ENCODE measurements at regions not wholly inside any gene's neighbourhood (a gene's known extent, or its start where the extent isn't known, plus 50 kb on each side); places are given as distances from the start of the nearest gene placed in this dataset.

- no peak for DNase-seq (ENCODE audit: low read depth)
- TF ChIP-seq CTCF (conservative IDR thresholded peaks at IDR 0.05; ENCODE audit: low read length), result no peak
Observed at GRCh38 chr10:9670911-9671310, 1346.8 kb upstream of the CELF2 start.

DNA sequence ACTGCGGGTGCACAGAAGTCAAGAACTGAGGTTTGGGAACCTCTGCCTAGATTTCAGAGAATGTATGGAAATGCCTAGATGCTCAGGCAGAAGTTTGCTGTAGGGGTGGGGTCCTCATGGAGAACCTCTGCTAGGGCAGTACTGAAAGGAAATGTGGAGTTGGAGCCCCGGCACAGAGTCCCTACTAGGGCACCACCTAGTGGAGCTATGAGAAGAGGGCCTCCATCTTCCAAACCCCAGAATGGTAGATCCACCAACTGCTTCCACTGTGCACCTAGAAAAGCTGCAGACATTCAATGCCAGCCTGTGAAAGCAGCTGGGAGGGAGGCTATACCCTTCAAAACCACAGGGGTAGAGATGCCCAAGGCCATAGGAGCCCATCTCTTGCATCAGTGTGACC lies 1336.0 kb upstream of the CELF2 start:
- H3K4me3 ChIP-seq (ENCODE audit: low read length), result no peak overlapping the region
- DNase-seq (ENCODE audit: low read depth), result no peak
- TF ChIP-seq CTCF (conservative IDR thresholded peaks at IDR 0.05; ENCODE audit: low read length), result no peak

More at GRCh38 chr10:9670911-9671310, 1346.8 kb upstream of the CELF2 start:
- H3K4me3 ChIP-seq (ENCODE audit: low read length), result no peak overlapping the region

- no peak for TF ChIP-seq CTCF (conservative IDR thresholded peaks at IDR 0.05; ENCODE audit: low read length)
- no peak overlapping the region for H3K4me3 ChIP-seq (ENCODE audit: low read length)
- no peak for DNase-seq (ENCODE audit: low read depth)
Observed at GRCh38 chr10:9682802-9683201, 1334.9 kb upstream of the CELF2 start.

GRCh38 chr10:9684186-9684585 lies 1333.5 kb upstream of the CELF2 start:
- no peak overlapping the region for H3K4me3 ChIP-seq (ENCODE audit: low read length)
- no peak for DNase-seq (ENCODE audit: low read depth)
- no peak for TF ChIP-seq CTCF (conservative IDR thresholded peaks at IDR 0.05; ENCODE audit: low read length)

DNA sequence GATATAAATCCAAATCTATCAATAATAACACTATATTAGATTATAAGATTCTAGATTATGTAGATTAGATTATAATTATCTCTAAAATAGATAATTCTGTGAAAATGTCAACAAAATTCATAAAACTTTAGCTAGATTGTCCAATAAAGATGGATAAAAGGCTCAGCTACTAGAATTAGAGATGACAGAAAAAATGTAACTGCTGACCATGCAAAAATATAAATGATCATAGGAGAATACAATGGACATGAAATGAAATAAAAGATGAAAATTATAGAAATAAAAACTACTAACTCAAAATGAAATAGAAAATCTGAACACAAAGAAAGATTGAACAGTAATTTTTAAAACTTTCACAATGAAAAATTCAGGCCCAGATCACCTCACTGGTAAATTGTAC lies 1332.1 kb upstream of the CELF2 start:
- TF ChIP-seq CTCF (conservative IDR thresholded peaks at IDR 0.05; ENCODE audit: low read length), result no peak
- no peak overlapping the region for H3K4me3 ChIP-seq (ENCODE audit: low read length)
- DNase-seq (ENCODE audit: low read depth), result no peak

- TF ChIP-seq CTCF (conservative IDR thresholded peaks at IDR 0.05; ENCODE audit: low read length), result no peak
- no peak for DNase-seq (ENCODE audit: low read depth)
- H3K4me3 ChIP-seq (ENCODE audit: low read length), result no peak overlapping the region
Observed at GRCh38 chr10:9688711-9689110, 1329.0 kb upstream of the CELF2 start.

GRCh38 chr10:9707216-9707615 lies 1310.5 kb upstream of the CELF2 start:
- TF ChIP-seq CTCF (conservative IDR thresholded peaks at IDR 0.05; ENCODE audit: low read length), result no peak
- no peak for DNase-seq (ENCODE audit: low read depth)
- H3K4me3 ChIP-seq (ENCODE audit: low read length), result no peak overlapping the region

Measured in AG10803 (cell line).